ENCODE measurements at regions not wholly inside any gene's neighbourhood (a gene's known extent, or its start where the extent isn't known, plus 50 kb on each side); places are given as distances from the start of the nearest gene placed in this dataset.

GRCh38 chr1:229169399-229169798 is 101.5 kb upstream of the RAB4A start (continued):
- TF ChIP-seq SKIL (CRISPR knock-in tag; IDR thresholded peaks at IDR 0.05; ENCODE audit: borderline replicate concordance) (no peak), RNF2 (conservative IDR thresholded peaks at IDR 0.05; ENCODE audit: low read depth) (no peak), ZNF317 (CRISPR knock-in tag; IDR thresholded peaks at IDR 0.05) (no peak), RBAK (CRISPR knock-in tag; IDR thresholded peaks at IDR 0.05) (no peak), HDAC2 (CRISPR knock-in tag; IDR thresholded peaks at IDR 0.05) (0 out of 2 replicates have a peak, but pooled peaks have one; percentile 23), RERE (CRISPR knock-in tag; IDR thresholded peaks at IDR 0.05; ENCODE audit: low read depth) (no peak), ATF6 (CRISPR knock-in tag; conservative IDR thresholded peaks at IDR 0.05) (no peak), DNMT3B (CRISPR knock-in tag; conservative IDR thresholded peaks at IDR 0.05) (no peak), ZNF142 (CRISPR knock-in tag; IDR thresholded peaks at IDR 0.05) (no peak), ZNF101 (CRISPR knock-in tag; IDR thresholded peaks at IDR 0.05; ENCODE audit: borderline replicate concordance, low read depth) (no peak), SAP130 (CRISPR knock-in tag; IDR thresholded peaks at IDR 0.05; ENCODE audit: low read depth) (peak; percentile 58), NR2F6 (IDR thresholded peaks at IDR 0.05) (peak; percentile 85), NR2F6 (CRISPR knock-in tag; IDR thresholded peaks at IDR 0.05) (peak; percentile 97), ZNF350 (CRISPR knock-in tag; IDR thresholded peaks at IDR 0.05; ENCODE audit: borderline replicate concordance, low read depth) (no peak; the same call in 1 of the 2 replicates), MYC (CRISPR knock-in tag; IDR thresholded peaks at IDR 0.05; ENCODE audit: borderline replicate concordance) (0 out of 2 replicates have a peak, but pooled peaks have one; percentile 19), ZNF747 (CRISPR knock-in tag; IDR thresholded peaks at IDR 0.05; ENCODE audit: borderline replicate concordance) (no peak)

Measured in HepG2 (cell line).